Activated naive CD4-positive, alpha-beta T cell treated with anti-CD3 and anti-CD28 coated beads, Interleukin-2, amount 50 U/mL, for 16 hours (primary cell): ENCODE measurements at regions not wholly inside any gene's neighbourhood (a gene's known extent, or its start where the extent isn't known, plus 50 kb on each side); places are given as distances from the start of the nearest gene placed in this dataset.

Experiments
- DNase-seq: peaks from one replicate; pipeline ENCODE4 v3.0.0-alpha.2; 2020

DNA sequence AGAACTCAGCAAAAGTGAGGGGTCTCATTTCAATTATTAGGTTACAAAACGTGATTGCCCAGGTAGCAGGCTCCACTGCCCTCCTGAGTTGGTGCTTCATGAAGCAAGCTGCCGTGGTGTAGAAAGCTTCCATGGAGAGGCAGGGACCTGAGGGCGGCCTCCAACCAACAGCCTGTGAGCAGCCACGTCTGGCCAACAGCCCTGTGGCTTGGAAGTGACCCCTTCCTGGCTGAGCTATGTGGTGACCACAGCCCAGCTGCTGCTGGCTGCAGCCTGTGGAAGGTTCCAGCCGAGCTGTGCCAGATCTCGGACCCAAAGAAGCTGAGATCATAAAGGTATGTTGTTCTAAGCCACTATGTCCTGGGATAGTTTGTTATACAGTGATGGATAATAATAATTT is 122.5 kb upstream of the KLF6 start:
- DNase-seq = no peak

GRCh38 chr10:3906511-3907111 is 121.6 kb upstream of the KLF6 start:
- no peak for DNase-seq

GRCh38 chr10:3904419-3904960 is 119.5 kb upstream of the KLF6 start:
- no peak for DNase-seq

DNA sequence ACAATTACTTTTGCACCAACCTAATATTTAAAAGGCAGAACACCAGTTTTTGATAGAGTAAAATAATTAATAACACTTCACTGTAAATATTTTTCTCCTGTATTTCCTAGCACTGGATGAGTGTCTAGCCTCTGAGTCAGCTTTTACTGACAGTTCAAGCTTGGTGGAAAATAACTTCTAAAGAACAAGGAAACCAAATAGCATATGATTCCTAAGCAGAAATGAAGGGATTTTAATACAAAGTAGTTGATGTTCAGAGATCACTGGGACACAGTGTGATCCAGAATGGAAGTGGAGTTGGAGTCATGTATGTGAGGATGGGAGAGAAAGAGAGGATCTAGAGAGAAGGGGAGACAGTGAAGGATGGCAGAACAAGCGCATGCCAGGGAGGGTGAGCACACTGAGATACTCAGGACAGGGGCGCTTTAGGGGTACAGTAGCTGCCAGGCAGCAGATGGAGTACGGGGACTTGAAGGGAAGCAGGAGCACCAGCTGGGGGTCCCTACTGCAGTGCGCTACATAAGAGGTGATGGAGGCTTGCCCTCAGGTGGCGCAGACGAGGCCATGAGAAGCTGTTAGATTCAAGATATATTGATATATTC is 117.9 kb upstream of the KLF6 start:
- DNase-seq = no peak

DNA sequence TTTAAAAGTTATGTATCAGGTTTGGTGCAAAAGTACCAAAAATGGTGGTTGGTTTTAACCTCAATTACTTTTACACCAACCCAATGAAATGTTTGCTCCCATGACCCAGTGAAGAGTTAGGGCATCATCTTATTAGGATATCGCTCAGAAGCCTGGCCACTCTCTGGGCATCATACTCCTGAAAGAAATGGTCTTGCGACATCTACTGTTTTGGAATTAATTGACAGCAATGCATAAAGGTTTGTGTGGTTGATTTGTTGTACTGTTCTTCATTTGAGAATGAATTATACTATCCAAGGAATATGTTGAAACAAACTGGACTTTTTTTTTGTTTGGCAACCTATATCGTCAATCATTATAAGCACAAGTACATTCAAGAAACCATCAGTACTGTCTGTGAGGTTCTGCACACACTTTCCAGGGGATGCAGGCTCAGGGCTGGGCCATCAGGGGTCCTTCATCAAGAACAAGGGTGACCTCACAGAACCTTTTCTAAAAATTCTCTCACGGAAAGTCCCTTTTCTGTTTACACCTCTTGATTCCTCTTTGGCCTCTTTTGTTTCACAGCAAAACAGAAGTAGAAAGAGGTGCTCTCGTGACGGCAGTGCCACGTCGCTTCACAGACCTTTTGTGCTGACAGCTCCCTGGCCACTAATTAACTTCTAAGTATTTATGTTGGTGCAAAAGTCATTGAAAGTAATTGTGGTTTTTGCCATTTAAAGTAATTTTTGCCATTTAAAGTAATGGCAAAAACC is 117.2 kb upstream of the KLF6 start:
- DNase-seq = no peak

DNA sequence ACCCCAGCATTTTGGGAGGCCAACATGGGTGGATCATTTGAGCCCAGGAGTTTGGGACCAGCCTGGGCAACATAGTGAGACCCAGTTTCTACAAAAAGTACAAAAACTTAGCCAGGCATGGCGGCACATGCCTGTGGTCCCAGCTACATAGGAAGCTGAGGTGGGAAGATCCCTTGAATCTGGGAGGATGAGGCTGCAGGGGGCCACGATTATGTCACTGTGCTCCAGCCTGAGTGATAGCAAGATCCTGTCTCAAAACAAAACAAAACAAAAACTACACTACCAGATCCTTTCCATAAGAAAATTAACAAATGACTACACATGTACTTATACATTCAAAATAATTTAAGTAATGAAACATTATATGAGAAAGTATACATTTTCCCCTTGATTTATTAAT is 116.4 kb upstream of the KLF6 start:
- no peak for DNase-seq

- DNase-seq = no peak
These were observed 115.4 kb upstream of the KLF6 start for GRCh38 chr10:3900391-3900790.

- no peak for DNase-seq
These were observed 113.8 kb upstream of the KLF6 start for GRCh38 chr10:3898821-3899220.

- no peak for DNase-seq
These were observed 112.1 kb upstream of the KLF6 start for GRCh38 chr10:3897156-3897555.

- DNase-seq = no peak
These were observed 111.2 kb upstream of the KLF6 start for GRCh38 chr10:3896161-3896560.

- no peak for DNase-seq
These were observed 110.1 kb upstream of the KLF6 start for GRCh38 chr10:3895045-3895631.

DNA sequence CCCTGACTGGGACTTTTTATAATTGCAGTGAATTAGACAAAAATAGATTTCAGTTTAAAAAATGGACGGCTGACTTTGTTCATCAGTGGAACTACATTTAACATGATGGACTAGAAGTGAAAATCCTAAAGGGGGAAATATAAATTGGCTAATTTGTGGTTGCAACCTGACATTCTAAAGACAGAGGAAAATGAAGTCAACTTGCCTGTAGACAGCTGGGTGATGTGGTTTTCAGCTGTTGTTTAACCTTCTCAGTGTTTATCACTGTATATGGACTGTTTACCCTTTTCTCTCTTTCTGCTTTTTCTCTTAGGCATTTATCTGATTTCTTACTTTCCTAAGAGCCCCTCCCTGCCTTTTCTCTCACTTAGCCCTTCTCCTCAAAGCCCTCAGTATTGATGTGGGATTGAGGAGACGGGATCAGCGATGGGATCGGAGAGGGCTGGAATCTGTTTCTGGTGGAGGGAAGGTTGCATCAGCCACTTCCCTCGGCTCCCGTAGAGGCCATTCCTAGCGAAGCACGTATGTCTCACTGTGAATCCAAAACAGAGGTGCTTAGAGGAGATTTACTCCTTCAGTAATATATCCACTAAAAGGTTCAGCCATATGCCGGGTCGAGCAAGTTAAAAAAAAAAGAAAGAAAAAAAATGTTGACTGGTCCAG is 109.0 kb upstream of the KLF6 start:
- DNase-seq = no peak

- DNase-seq = no peak
These were observed 107.7 kb upstream of the KLF6 start for GRCh38 chr10:3892440-3893425.

GRCh38 chr10:3891396-3891795 is 106.4 kb upstream of the KLF6 start:
- no peak for DNase-seq

DNA sequence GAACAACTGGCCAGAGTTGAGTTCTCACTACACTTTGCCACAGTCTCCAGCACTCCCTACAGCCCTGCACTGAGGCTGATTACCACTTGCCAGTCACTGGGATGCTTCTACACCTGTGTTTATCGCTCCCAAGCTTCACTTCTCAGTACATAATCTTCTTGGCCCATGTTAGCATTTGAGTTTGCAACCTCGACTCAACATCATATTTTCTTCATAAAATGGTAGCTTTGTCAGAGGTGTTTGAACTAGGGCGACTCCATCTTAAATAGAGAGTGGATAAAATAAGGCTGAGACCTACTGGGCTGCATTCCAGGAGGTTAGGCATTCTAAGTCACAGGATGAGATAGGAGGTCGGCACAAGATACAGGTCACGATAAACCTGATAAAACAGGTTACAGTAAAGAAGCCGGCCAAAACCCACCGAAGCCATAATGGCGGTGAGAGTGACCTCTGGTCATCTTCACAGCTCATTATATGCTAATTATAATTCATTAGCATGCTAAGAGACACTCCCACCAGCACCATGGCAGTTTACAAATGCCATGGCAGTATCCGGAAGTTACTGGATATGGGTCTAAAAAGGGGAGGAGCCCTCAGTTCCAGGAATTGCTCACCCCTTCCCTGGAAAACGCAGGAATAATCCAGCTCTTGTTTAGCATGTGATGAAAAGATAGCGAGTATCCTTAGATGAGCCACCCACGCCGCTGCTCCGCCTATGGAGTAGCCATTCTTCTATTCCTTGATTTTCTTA is 105.8 kb upstream of the KLF6 start:
- DNase-seq = no peak

DNA sequence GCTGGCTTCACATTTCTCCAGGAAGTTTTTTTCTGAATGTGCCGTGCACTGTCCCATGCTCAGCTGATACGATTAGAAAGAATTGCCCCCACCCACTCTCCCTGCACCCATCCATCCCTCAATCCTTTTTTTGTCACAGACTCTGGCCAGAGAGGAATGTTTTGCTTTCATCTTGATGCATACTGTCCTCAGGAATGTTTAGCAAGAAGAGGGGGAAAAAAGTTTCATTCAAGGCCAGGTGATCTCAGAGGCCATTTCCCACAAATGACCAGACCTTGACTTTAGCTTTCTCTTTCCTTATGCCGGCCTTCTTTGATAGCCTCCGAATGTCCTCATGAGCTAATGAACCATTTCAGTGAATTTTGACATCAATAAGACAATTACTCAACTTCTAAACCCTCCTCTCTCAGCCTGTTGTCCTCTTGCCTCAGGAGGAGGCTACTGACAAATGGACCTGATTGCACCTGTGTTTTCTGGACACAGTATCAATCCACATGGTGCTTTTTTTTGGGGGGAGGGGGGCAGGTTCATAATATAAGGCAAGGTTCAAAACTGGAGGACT is 105.0 kb upstream of the KLF6 start:
- no peak for DNase-seq

DNA sequence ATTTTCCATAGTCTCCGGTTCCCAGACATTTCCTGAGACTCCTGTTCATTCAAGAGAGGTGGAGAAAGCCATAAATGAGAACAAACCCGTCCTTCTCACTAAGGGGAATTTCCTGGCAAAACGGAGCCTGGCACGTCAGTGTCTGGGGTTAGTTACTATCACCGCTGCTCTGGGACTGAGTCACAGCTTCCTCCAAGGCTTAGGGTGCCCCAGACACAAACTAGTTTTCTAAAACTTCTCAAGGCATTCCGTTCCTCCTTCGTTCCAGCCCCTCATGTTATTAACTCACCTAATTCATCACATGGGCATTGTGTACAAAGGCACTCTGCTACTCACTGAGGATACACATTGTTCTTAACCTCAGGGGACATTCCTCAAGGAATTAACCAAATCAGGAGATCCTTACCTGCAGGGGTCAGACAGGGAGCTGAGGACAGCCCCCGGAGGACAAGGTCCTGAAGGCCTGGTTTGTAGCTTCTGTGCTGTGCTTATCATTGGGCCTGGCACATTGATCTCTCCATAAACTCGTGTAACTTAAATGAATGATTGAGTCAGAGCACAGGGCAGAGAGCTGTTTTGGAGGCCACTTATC is 103.0 kb upstream of the KLF6 start:
- DNase-seq = no peak

DNA sequence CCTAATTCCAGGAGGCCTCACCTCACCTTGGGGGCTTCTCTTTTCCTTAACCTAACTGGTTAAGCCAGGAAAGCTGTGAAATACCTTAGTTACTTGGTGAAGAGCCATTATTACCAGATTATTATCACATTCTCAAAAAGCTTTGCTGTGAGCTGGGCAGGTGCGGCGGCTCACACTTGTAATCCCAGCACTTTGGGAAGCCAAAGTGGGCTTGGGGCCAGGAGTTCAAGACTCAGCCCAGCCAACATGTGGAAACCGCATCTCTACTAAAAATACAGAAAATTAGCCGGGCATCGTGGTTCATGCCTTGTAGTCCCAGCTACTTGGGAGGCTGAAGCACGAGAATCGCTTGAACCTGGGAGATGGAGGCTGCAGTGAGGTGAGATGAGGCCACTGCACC is 102.4 kb upstream of the KLF6 start:
- no peak for DNase-seq

- no peak for DNase-seq
These were observed 101.7 kb upstream of the KLF6 start for GRCh38 chr10:3886641-3887251.

GRCh38 chr10:3886191-3886590 is 101.2 kb upstream of the KLF6 start:
- DNase-seq = no peak
